AG10803 (cell line): ENCODE measurements at regions not wholly inside any gene's neighbourhood (a gene's known extent, or its start where the extent isn't known, plus 50 kb on each side); places are given as distances from the start of the nearest gene placed in this dataset.
A peak's percentile ranks its signal among the peaks of the same experiment; 100 is the strongest.

ENCODE experiments used
- DNase-seq: peaks from one replicate; pipeline ENCODE4 v3.0.0; 2010; ENCODE audit warnings: low read depth
- H3K4me3 ChIP-seq: 2 replicates; pipeline ENCODE4 v1.5.1; 2011; ENCODE audit warnings: mild to moderate bottlenecking, low read length, control low read depth
- CTCF ChIP-seq: conservative IDR thresholded peaks from 2 replicates; pipeline ENCODE4 v1.5.1; 2011; ENCODE audit warnings: mild to moderate bottlenecking, low read length, control low read depth, inconsistent platforms

GRCh38 chr4:184896868-184897715 lies 71.3 kb upstream of the ACSL1 start:
- no peak for TF ChIP-seq CTCF
- no peak for DNase-seq
- no peak overlapping the region for H3K4me3 ChIP-seq

- no peak for TF ChIP-seq CTCF
- no peak for DNase-seq
Measured at GRCh38 chr4:184897895-184898294, 72.1 kb upstream of the ACSL1 start.

GRCh38 chr4:184898793-184899192 lies 73.0 kb upstream of the ACSL1 start:
- TF ChIP-seq CTCF, result no peak
- DNase-seq, result no peak
- no peak overlapping the region for H3K4me3 ChIP-seq

More at GRCh38 chr4:184897895-184898294, 72.1 kb upstream of the ACSL1 start:
- H3K4me3 ChIP-seq, result no peak overlapping the region

GRCh38 chr4:184899261-184900134 lies 73.7 kb upstream of the ACSL1 start:
- TF ChIP-seq CTCF, result no peak
- no peak overlapping the region for H3K4me3 ChIP-seq
- DNase-seq, result peak; percentile 36

GRCh38 chr4:184900184-184900583 lies 74.4 kb upstream of the ACSL1 start:
- no peak overlapping the region for H3K4me3 ChIP-seq
- TF ChIP-seq CTCF, result no peak
- DNase-seq, result no peak

GRCh38 chr4:184902550-184902949 lies 76.8 kb upstream of the ACSL1 start:
- no peak for DNase-seq
- no peak overlapping the region for H3K4me3 ChIP-seq
- no peak for TF ChIP-seq CTCF
